ENCODE measurements at regions not wholly inside any gene's neighbourhood (a gene's known extent, or its start where the extent isn't known, plus 50 kb on each side); places are given as distances from the start of the nearest gene placed in this dataset.

DNA sequence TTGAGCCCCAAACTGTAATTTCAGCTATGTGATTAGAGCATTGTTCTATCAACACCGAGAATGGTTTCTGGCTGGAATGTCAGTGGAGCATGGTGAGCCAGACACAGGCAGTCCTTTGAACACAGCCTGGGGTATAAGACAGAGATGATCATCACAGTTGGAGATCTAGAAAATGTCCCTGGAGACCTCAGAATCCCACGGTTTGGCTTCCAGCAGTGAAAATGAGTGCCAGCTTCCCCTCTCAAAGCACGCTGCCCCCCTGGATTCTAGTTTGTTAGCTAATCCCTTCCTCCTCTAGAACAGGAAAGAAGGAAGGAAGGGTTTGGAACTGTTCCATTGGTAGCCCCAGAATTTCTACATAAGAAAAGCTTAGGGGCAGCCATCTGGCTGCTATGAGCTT lies 59.9 kb upstream of the JAK1 start (continued):
- TF ChIP-seq RXRA (IDR thresholded peaks at IDR 0.05; ENCODE audit: insufficient read depth, low read depth, low read length) (no peak), RAD21 (IDR thresholded peaks at IDR 0.05 in 1 of 2, conservative IDR thresholded peaks at IDR 0.05 in 1 of 2; ENCODE audit: low read depth in 2 of 2, low read length in 2 of 2) (no peak)

Data from H1 (cell line).